Testis (tissue), 2 donors: ENCODE measurements at regions not wholly inside any gene's neighbourhood (a gene's known extent, or its start where the extent isn't known, plus 50 kb on each side); places are given as distances from the start of the nearest gene placed in this dataset.
"Not testable (repeated sequence)": the region's sequence is repeated elsewhere in the genome, so short reads cannot be mapped to it uniquely, and the experiment has no call there.

ENCODE experiments used
- DNase-seq: peaks from one replicate; pipeline ENCODE4 v3.0.0-alpha.2; 2019
- H3K27ac ChIP-seq, 2 donors: fragments of 200-600 bp; sonication (generic); one replicate each; pipeline ENCODE4 v1.5.1; 2019
- H3K27me3 ChIP-seq: fragments of 200-600 bp; sonication (generic); one replicate; pipeline ENCODE4 v1.5.1; 2019
- H3K36me3 ChIP-seq: fragments of 200-600 bp; sonication (generic); one replicate; pipeline ENCODE4 v1.5.1; 2017; ENCODE audit warnings: low read depth; ENCODE audit errors: missing control alignments
- H3K4me1 ChIP-seq: fragments of 200-600 bp; sonication (generic); one replicate; pipeline ENCODE4 v1.5.1; 2019
- H3K4me3 ChIP-seq, 2 donors: fragments of 200-600 bp; sonication (generic); one replicate each; pipeline ENCODE4 v1.5.1; 2017 to 2019
- H3K9me3 ChIP-seq: fragments of 200-600 bp; sonication (generic); one replicate; pipeline ENCODE4 v1.5.1; 2017
- POLR2A ChIP-seq: fragments of 450-650 bp; IDR thresholded peaks from one replicate; pipeline ENCODE4 v1.6.1; 2017; ENCODE audit warnings: antibody characterized with exemption, mild to moderate bottlenecking, moderate library complexity
- WGBS, 2 donors: methylation state at CpG; one replicate each; pipeline ENCODE4 v1.1.5; 2018; 5-methylcytosine and 5-hydroxymethylcytosine counted together
- intact Hi-C: fragments of 100-400 bp; cut with DNase I; formaldehyde crosslinking; loops from one replicate; pipeline ENCODE4 v1.15.1; 2023; ENCODE audit warnings: low total_unique reads
- TF ChIP-seq, protein P1 (sequence below), 3 experiments: fragments of 450-650 bp in 2 of 3; fragments of 200-600 bp in 1 of 3; sonication (generic) in 1 of 3; IDR thresholded peaks; one replicate each; pipeline ENCODE4 v1.5.1; 2016 to 2019; ENCODE audit warnings: antibody characterized with exemption in 3 of 3, mild to moderate bottlenecking in 2 of 3, moderate library complexity in 1 of 3

GRCh38 chrY:21600170-21600569 is 65.5 kb downstream of the RBMY1A1 start:
- no peaks in the 10 kb centered on the region for H3K4me1 ChIP-seq
- no peaks in the 10 kb centered on the region for H3K27me3 ChIP-seq
- no peak for TF ChIP-seq POLR2A
- TF ChIP-seq, protein P1, sequence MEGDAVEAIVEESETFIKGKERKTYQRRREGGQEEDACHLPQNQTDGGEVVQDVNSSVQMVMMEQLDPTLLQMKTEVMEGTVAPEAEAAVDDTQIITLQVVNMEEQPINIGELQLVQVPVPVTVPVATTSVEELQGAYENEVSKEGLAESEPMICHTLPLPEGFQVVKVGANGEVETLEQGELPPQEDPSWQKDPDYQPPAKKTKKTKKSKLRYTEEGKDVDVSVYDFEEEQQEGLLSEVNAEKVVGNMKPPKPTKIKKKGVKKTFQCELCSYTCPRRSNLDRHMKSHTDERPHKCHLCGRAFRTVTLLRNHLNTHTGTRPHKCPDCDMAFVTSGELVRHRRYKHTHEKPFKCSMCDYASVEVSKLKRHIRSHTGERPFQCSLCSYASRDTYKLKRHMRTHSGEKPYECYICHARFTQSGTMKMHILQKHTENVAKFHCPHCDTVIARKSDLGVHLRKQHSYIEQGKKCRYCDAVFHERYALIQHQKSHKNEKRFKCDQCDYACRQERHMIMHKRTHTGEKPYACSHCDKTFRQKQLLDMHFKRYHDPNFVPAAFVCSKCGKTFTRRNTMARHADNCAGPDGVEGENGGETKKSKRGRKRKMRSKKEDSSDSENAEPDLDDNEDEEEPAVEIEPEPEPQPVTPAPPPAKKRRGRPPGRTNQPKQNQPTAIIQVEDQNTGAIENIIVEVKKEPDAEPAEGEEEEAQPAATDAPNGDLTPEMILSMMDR (IDR thresholded peaks at IDR 0.05) = no peak
- H3K36me3 ChIP-seq = no peaks in the 10 kb centered on the region
- 85 to 86% methylated on average over 5 to 6 of the region's 6 CpGs for WGBS, 2 donors
- intact Hi-C loops = no loop called here
- no peak overlapping the region for H3K27ac ChIP-seq
- H3K9me3 ChIP-seq = no peaks in the 10 kb centered on the region
- H3K4me3 ChIP-seq = no peak overlapping the region
- no peak for DNase-seq

- intact Hi-C loops = no loop called here
- Histone ChIP-seq H3K27me3 (no peaks in the 10 kb centered on the region), H3K9me3 (no peaks in the 10 kb centered on the region), H3K36me3 (no peaks in the 10 kb centered on the region), H3K27ac (no peak overlapping the region), H3K4me1 (no peaks in the 10 kb centered on the region), H3K4me3 (no peak overlapping the region)
- no peak for DNase-seq
- TF ChIP-seq, protein P1 (IDR thresholded peaks at IDR 0.05) = no peak
- no peak for TF ChIP-seq POLR2A
- 60 to 67% methylated on average over 1 to 2 of the region's 2 CpGs for WGBS, 2 donors
Observed at GRCh38 chrY:21601524-21601923, 66.8 kb downstream of the RBMY1A1 start.

- Histone ChIP-seq H3K27ac (no peak overlapping the region), H3K9me3 (no peaks in the 10 kb centered on the region), H3K4me3 (no peak overlapping the region), H3K36me3 (no peaks in the 10 kb centered on the region), H3K4me1 (no peaks in the 10 kb centered on the region), H3K27me3 (no peaks in the 10 kb centered on the region)
- intact Hi-C loops = no loop called here
- DNase-seq = peak; percentile 13
- 71% methylated on average over 2 of the region's 2 CpGs; no CpG with 5 or more reads in 1 of the 2 donors for WGBS, 2 donors
- TF ChIP-seq, protein P1 (IDR thresholded peaks at IDR 0.05) = no peak
- TF ChIP-seq POLR2A = no peak
Observed at GRCh38 chrY:21602590-21602989, 67.9 kb downstream of the RBMY1A1 start.

DNA sequence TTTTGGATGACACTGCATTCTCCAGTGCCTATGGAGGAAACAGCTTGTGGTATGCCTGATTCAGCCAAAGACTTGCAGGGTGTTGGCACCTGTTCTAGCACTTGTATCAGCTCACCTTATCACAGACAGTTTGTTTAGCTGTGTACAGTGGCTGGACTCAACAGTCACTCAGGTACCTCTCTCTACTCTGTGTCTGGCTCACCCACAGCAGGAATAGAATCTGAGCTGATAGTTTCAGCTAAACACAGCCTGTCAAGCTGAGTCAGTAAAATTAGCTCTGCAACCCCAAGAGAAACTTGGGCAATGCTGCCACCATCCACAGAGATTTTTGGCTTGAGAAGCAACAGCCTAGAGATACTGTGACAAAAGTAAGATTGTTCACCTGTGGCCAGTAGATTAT is 101.5 kb downstream of the RBMY1A1 start:
- H3K27me3 ChIP-seq = no peaks in the 10 kb centered on the region
- no peak overlapping the region for H3K27ac ChIP-seq
- H3K4me1 ChIP-seq = no peaks in the 10 kb centered on the region
- DNase-seq = no peak
- no peak overlapping the region for H3K4me3 ChIP-seq
- H3K36me3 ChIP-seq = no peaks in the 10 kb centered on the region
- no peak for TF ChIP-seq POLR2A
- TF ChIP-seq, protein P1 (IDR thresholded peaks at IDR 0.05) = no peak
- intact Hi-C loops = no loop called here
- H3K9me3 ChIP-seq = no peaks in the 10 kb centered on the region

GRCh38 chrY:21650496-21650895 is 115.8 kb downstream of the RBMY1A1 start:
- WGBS, 2 donors = 57 to 88% methylated on average over 1 of the region's 1 CpG
- H3K27ac ChIP-seq = no peak overlapping the region
- H3K36me3 ChIP-seq = no peaks in the 10 kb centered on the region
- no peak for TF ChIP-seq POLR2A
- TF ChIP-seq, protein P1 (IDR thresholded peaks at IDR 0.05) = no peak
- H3K9me3 ChIP-seq = no peaks in the 10 kb centered on the region
- intact Hi-C loops = no loop called here
- DNase-seq = no peak
- no peaks in the 10 kb centered on the region for H3K27me3 ChIP-seq
- H3K4me3 ChIP-seq = no peak overlapping the region
- H3K4me1 ChIP-seq = no peaks in the 10 kb centered on the region

DNA sequence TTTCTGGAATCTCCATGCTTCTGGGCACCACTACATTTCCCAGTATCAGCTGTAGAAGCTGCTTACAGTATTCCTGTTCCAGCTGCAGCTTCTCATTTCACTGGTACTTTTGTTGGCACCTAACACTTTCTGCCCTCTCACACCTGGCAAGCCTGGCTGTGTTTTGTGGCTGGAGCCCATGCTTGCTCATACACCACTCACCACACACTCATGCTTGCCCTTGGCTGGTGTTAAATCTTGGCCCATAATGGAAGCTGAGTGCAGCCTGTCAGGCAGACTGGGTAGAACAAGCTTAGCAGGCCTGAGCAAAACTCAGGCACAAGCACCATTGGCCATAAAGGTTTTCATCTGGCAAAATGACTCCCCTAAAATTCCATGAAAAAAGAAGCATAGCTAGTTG is 124.4 kb downstream of the RBMY1A1 start:
- DNase-seq, H3K9me3 ChIP-seq, H3K4me3 ChIP-seq, H3K4me1 ChIP-seq, H3K27ac ChIP-seq, H3K27me3 ChIP-seq, H3K36me3 ChIP-seq, intact Hi-C loops: not testable (repeated sequence)

DNA sequence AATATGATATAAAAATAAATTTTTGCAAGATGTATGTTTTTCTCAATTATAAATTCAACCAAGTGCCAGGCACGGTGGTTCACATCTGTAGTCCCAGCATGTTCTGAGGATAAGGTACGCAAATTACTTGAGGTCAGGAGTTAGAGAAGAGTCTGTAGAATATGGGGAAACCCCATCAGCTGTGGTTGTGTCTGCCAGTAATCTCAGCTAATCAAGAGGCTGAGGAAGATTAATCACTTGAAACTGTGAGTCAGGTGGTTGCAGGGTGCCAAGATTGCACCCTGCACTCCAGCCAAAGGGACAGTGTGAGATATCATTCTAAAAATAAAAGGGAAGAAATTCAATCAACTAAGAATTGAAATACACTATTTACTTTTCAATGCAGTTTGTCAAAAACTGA is 144.9 kb downstream of the RBMY1A1 start:
- DNase-seq, H3K27ac ChIP-seq, H3K4me1 ChIP-seq, intact Hi-C loops, H3K9me3 ChIP-seq, H3K36me3 ChIP-seq, H3K27me3 ChIP-seq, H3K4me3 ChIP-seq: not testable (repeated sequence)
- WGBS, 2 donors = 80 to 92% methylated on average over 2 of the region's 2 CpGs

- H3K36me3 ChIP-seq, intact Hi-C loops: not testable (repeated sequence)
- 55% methylated on average over 3 of the region's 3 CpGs; no CpG with 5 or more reads in 1 of the 2 donors for WGBS, 2 donors
Observed at GRCh38 chrY:21686369-21686768, 151.7 kb downstream of the RBMY1A1 start.

More at GRCh38 chrY:21686369-21686768, 151.7 kb downstream of the RBMY1A1 start:
- H3K4me3 ChIP-seq, H3K27me3 ChIP-seq, H3K27ac ChIP-seq, H3K9me3 ChIP-seq, DNase-seq, H3K4me1 ChIP-seq: not testable (repeated sequence)
